ENCODE measurements at regions not wholly inside any gene's neighbourhood (a gene's known extent, or its start where the extent isn't known, plus 50 kb on each side); places are given as distances from the start of the nearest gene placed in this dataset.

GRCh38 chr16:73692861-73693260 lies 603.8 kb upstream of the PSMD7 start:
- no peaks in the 10 kb centered on the region for H3K4me1 ChIP-seq
- H3K36me3 ChIP-seq: no peaks in the 10 kb centered on the region
- no peak overlapping the region for H3K4me3 ChIP-seq
- no peak for DNase-seq
- no peak overlapping the region for H3K27ac ChIP-seq
- no peaks in the 10 kb centered on the region for H3K27me3 ChIP-seq
- TF ChIP-seq POLR2A (IDR thresholded peaks at IDR 0.05) (no peak), CTCF (IDR thresholded peaks at IDR 0.05) (no peak)
- H3K9me3 ChIP-seq: no peaks in the 10 kb centered on the region

GRCh38 chr16:73683804-73684203 lies 612.8 kb upstream of the PSMD7 start:
- H3K4me3 ChIP-seq: no peak overlapping the region
- no peaks in the 10 kb centered on the region for H3K4me1 ChIP-seq
- TF ChIP-seq POLR2A (IDR thresholded peaks at IDR 0.05) (no peak), CTCF (IDR thresholded peaks at IDR 0.05) (no peak)
- no peaks in the 10 kb centered on the region for H3K9me3 ChIP-seq
- no peak overlapping the region for H3K27ac ChIP-seq
- no peaks in the 10 kb centered on the region for H3K36me3 ChIP-seq
- no peaks in the 10 kb centered on the region for H3K27me3 ChIP-seq
- DNase-seq: no peak

- DNase-seq: no peak
Measured at GRCh38 chr16:73672135-73672534, 624.2 kb upstream of the ZFHX3 start.

GRCh38 chr16:73670836-73671820 lies 623.2 kb upstream of the ZFHX3 start:
- DNase-seq: no peak
- H3K27me3 ChIP-seq: no peaks in the 10 kb centered on the region
- H3K36me3 ChIP-seq: no peaks in the 10 kb centered on the region
- no peak overlapping the region for H3K27ac ChIP-seq
- no peaks in the 10 kb centered on the region for H3K9me3 ChIP-seq
- TF ChIP-seq POLR2A (IDR thresholded peaks at IDR 0.05): no peak
- no peak for TF ChIP-seq CTCF (IDR thresholded peaks at IDR 0.05)
- no peak overlapping the region for H3K4me3 ChIP-seq
- no peaks in the 10 kb centered on the region for H3K4me1 ChIP-seq

More at GRCh38 chr16:73672135-73672534, 624.2 kb upstream of the ZFHX3 start:
- H3K4me3 ChIP-seq: no peak overlapping the region
- no peaks in the 10 kb centered on the region for H3K27me3 ChIP-seq
- TF ChIP-seq CTCF (IDR thresholded peaks at IDR 0.05) (no peak), POLR2A (IDR thresholded peaks at IDR 0.05) (no peak)
- H3K27ac ChIP-seq: no peak overlapping the region
- no peaks in the 10 kb centered on the region for H3K36me3 ChIP-seq
- no peaks in the 10 kb centered on the region for H3K9me3 ChIP-seq
- no peaks in the 10 kb centered on the region for H3K4me1 ChIP-seq

- no peak for DNase-seq
- TF ChIP-seq CTCF (IDR thresholded peaks at IDR 0.05) (no peak), POLR2A (IDR thresholded peaks at IDR 0.05) (no peak)
- Histone ChIP-seq H3K9me3 (no peaks in the 10 kb centered on the region), H3K27ac (no peak overlapping the region), H3K4me1 (no peaks in the 10 kb centered on the region), H3K27me3 (no peaks in the 10 kb centered on the region), H3K36me3 (no peaks in the 10 kb centered on the region), H3K4me3 (no peak overlapping the region)
Measured at GRCh38 chr16:73669535-73670274, 621.8 kb upstream of the ZFHX3 start.
